Hepatocyte (in vitro differentiated cells): ENCODE measurements at regions not wholly inside any gene's neighbourhood (a gene's known extent, or its start where the extent isn't known, plus 50 kb on each side); places are given as distances from the start of the nearest gene placed in this dataset.

Source experiments
- CTCF ChIP-seq: fragments of 200-600 bp; sonication (generic); IDR thresholded peaks from 2 replicates; pipeline ENCODE4 v1.5.1; 2016; ENCODE audit warnings: antibody characterized with exemption, mild to moderate bottlenecking; ENCODE audit not compliant: poor library complexity
- EZH2 ChIP-seq: fragments of 200-600 bp; sonication (generic); IDR thresholded peaks from 2 replicates; pipeline ENCODE4 v1.6.1; 2016; ENCODE audit warnings: antibody characterized with exemption, mild to moderate bottlenecking, borderline replicate concordance

- no peak for TF ChIP-seq CTCF
- TF ChIP-seq EZH2 = no peak
These were observed 396.5 kb downstream of the DCAF12L2 start for GRCh38 chrX:125769628-125770027.
